ENCODE measurements at regions not wholly inside any gene's neighbourhood (a gene's known extent, or its start where the extent isn't known, plus 50 kb on each side); places are given as distances from the start of the nearest gene placed in this dataset.
"Not testable (repeated sequence)": the region's sequence is repeated elsewhere in the genome, so short reads cannot be mapped to it uniquely, and the experiment has no call there.

DNA sequence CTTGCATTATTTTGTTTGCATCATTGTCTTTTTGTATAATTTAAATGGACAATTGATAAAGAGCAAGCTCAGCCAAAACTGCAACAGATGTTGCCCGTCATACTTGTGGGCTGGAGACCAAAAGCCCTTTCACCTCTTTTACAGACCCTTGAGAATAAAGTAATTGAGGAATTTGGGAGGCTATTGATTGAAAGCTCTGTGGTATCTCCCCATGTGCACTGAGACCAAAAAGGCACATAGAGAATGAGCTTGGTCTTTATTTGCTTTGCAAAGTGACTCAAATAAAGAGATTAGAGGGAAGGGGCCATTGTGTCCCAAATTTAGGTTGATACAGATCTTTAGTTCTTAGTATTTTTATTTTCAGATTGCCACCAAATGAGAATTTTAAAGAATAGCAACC lies 617.6 kb downstream of the TRHDE start:
- no peaks in the 10 kb centered on the region for H3K36me3 Mint-ChIP-seq
- DNase-seq (ENCODE audit: low spot score in 2 of 2) (no peak), ATAC-seq (ENCODE audit: low read depth) (no peak)
- H3K4me3 Mint-ChIP-seq: no peak overlapping the region
- no peaks in the 10 kb centered on the region for H3K27me3 Mint-ChIP-seq
- H3K9me3 Mint-ChIP-seq: no peaks in the 10 kb centered on the region
- no peak overlapping the region for H3K27ac Mint-ChIP-seq
- no peaks in the 10 kb centered on the region for H3K4me1 Mint-ChIP-seq

DNA sequence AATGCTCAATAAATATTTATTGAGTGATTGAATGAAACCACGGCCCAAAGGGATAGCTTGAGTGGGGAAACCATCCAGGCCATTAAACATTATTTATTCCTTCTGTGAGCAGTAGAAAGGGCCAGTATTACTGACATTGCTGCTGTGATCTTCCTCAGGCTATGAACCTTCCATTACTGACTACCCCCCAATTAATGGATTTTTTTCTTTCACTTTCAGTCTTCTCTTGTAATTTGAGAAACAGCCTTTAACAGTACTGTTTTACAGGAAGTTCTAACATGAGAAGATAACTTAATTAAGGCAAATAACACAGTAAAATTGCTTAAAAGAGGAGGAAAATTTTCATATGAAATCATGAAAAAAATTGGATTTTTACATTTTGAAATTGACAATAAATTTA lies 629.5 kb downstream of the TRHDE start:
- Mint-ChIP-seq H3K4me3 (no peak overlapping the region), H3K36me3 (no peaks in the 10 kb centered on the region), H3K27ac (no peak overlapping the region), H3K27me3 (no peaks in the 10 kb centered on the region), H3K9me3 (peaks cover 2% of the 10 kb centered on the region), H3K4me1 (peaks cover 2% of the 10 kb centered on the region)
- DNase-seq (ENCODE audit: low spot score in 2 of 2) (no peak), ATAC-seq (ENCODE audit: low read depth) (no peak)

DNA sequence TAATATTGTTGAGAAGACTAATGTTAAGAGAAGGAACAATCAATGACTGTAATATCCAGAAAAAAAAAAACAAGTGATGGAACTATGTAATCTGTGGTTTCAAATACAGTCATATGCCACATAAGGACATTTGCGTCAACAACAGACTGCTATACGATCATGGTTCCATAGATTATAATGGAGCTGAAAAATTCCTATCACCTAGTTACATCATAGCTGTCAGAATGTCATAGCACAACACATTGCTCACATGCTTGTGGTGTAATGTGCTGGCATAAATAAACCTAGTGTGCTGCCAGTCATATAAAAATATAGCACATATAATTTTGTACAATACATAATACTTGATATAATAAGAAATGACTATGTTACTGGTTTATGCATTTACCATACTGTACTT lies 653.5 kb downstream of the TRHDE start:
- no peak for ATAC-seq (ENCODE audit: low read depth)
- no peak overlapping the region for H3K4me3 Mint-ChIP-seq
- no peaks in the 10 kb centered on the region for H3K36me3 Mint-ChIP-seq
- H3K9me3 Mint-ChIP-seq: peaks cover 2% of the 10 kb centered on the region
- H3K27me3 Mint-ChIP-seq: no peaks in the 10 kb centered on the region
- no peak overlapping the region for H3K27ac Mint-ChIP-seq
- no peaks in the 10 kb centered on the region for H3K4me1 Mint-ChIP-seq
- no peak for DNase-seq (ENCODE audit: low spot score in 2 of 2)

DNA sequence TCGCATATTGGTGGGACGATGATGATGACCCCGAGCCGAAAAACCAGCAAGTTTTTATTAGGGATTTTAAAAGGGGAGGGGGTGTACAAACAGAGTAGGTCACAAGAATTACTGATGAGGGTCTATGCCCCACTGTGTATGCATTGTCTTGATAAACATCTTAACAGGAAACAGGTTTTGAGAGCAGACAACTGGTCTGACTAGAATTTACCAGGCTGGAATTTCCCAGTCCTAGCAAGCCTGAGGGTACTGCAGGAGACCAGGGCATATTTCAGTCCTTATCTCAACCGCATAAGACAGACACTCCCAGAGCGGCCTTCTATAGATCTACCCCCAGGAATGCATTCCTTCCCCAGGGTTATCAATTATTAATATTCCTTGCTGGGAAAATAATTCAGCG lies 659.7 kb downstream of the TRHDE start:
- not testable (repeated sequence) for H3K27me3 Mint-ChIP-seq; DNase-seq (ENCODE audit: low spot score in 2 of 2); H3K4me1 Mint-ChIP-seq; H3K9me3 Mint-ChIP-seq; H3K4me3 Mint-ChIP-seq; H3K27ac Mint-ChIP-seq; ATAC-seq (ENCODE audit: low read depth); H3K36me3 Mint-ChIP-seq

DNA sequence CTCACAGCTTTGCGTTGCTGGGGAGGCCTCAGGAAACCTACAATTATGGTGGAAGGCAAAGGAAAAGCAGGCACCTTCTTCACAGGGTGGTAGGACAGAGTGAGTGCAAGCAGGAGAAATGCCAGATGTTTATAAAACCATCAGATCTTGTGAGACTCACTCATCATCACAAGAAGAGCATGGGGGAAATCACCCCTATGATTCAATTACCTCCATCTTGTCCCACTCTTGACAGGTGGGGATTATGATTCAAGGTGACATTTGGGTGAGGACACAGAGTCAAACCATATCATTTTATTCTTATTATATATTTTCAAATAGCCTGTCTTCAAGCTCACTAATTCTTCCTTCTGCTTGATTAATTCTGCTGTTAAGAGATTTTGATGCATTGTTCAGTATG lies 665.3 kb downstream of the TRHDE start:
- Mint-ChIP-seq H3K9me3 (peaks cover 6% of the 10 kb centered on the region), H3K27me3 (no peaks in the 10 kb centered on the region), H3K4me1 (no peaks in the 10 kb centered on the region), H3K36me3 (no peaks in the 10 kb centered on the region), H3K4me3 (no peak overlapping the region), H3K27ac (no peak overlapping the region)
- DNase-seq (ENCODE audit: low spot score in 2 of 2) (no peak), ATAC-seq (ENCODE audit: low read depth) (no peak)

DNA sequence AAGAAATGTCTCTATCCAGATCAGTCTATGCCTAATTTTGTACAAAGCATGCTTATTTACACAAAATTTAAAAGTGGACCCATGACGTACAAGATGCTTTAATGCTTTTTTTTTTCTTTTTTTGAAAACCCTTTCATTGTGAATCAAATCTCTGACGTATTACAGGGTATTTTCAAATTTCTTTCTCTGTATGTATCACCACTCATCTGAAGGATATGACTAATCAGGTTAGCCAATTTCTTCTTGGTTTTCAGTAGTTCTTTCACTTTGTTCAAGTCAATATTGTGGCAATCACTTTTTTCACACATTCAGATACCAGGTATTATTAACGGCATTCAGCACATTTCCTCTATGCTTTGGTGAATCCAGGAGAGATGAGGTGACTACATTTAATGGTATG lies 685.3 kb downstream of the TRHDE start:
- Mint-ChIP-seq H3K9me3 (peaks cover 5% of the 10 kb centered on the region), H3K4me3 (no peak overlapping the region), H3K27ac (no peak overlapping the region), H3K4me1 (no peaks in the 10 kb centered on the region), H3K36me3 (no peaks in the 10 kb centered on the region), H3K27me3 (no peaks in the 10 kb centered on the region)
- ATAC-seq (ENCODE audit: low read depth) (no peak), DNase-seq (ENCODE audit: low spot score in 2 of 2) (no peak)

DNA sequence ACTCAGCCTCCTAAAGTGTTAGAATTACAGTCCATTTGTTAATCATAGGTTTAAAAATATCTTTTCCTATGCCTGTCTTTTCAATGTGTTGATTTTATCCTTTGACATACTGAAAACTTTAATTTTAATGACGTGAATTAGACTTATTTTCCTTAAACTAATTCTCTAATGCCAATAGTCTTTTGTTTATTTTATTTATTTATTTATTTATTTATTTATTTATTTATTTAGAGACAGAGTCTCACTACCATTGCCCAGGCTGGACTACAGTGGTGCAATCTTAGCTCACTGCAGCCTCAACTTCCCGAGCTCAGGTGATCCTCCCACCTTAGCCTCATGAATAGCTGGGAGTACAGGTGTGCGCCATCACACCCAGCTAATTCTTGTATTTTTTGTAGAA lies 694.5 kb downstream of the TRHDE start:
- H3K4me3 Mint-ChIP-seq: no peak overlapping the region
- H3K27ac Mint-ChIP-seq: no peak overlapping the region
- ATAC-seq (ENCODE audit: low read depth) (no peak), DNase-seq (ENCODE audit: low spot score in 2 of 2) (no peak)
- peaks cover 1% of the 10 kb centered on the region for H3K9me3 Mint-ChIP-seq
- H3K36me3 Mint-ChIP-seq: no peaks in the 10 kb centered on the region
- no peaks in the 10 kb centered on the region for H3K4me1 Mint-ChIP-seq
- no peaks in the 10 kb centered on the region for H3K27me3 Mint-ChIP-seq

DNA sequence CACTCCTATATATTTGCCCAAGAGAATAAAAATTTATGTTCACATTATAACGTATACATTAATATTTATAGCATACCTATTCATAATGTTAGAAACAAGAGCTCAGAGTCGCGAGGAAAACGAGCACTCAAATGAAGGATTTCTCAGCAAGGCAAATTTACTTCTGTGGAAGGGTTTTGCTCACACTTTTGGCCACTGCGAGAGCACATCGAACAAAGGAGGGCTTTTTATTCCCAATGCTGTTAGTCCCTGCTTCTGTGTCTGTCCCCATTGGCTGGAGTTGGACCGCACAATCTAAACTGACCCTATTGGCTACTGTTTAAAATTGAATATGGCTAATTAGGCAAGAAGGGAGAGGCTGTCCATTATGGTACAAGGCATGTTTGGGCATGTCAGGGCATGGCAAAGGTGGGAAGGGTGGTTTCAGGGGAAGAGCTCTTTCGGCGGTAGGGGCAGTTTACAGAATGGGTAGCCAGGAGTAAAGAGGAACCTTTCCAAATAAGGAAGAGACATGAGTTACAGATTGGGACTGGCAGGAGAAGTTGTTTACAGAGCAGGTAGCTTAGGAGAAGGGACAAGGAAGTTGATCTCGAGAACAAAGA lies 702.9 kb downstream of the TRHDE start:
- DNase-seq (ENCODE audit: low spot score in 2 of 2) (no peak), ATAC-seq (ENCODE audit: low read depth) (no peak)
- H3K36me3 Mint-ChIP-seq: no peaks in the 10 kb centered on the region
- H3K27me3 Mint-ChIP-seq: no peaks in the 10 kb centered on the region
- no peak overlapping the region for H3K4me3 Mint-ChIP-seq
- no peaks in the 10 kb centered on the region for H3K4me1 Mint-ChIP-seq
- peaks cover 8% of the 10 kb centered on the region for H3K9me3 Mint-ChIP-seq
- H3K27ac Mint-ChIP-seq: no peak overlapping the region

DNA sequence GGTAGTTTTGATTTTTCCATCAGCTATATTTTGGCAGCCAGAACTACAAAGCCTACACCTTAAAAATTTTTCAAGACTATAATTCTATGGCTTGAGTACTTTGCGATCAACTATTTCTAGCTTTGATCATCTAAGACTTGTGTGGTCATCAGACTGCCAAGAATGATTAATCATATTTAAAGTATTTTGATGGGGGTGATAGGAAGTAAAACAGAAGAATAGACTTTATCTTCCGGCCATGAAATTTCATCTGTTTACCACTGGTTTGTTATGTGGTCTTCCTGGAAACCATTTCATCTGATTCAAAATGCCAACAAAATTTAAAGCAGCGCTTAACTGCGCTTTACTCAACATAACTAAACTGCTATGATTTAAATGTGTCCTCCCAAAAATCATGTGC lies 706.8 kb downstream of the TRHDE start:
- H3K9me3 Mint-ChIP-seq: peaks cover 10% of the 10 kb centered on the region

DNA sequence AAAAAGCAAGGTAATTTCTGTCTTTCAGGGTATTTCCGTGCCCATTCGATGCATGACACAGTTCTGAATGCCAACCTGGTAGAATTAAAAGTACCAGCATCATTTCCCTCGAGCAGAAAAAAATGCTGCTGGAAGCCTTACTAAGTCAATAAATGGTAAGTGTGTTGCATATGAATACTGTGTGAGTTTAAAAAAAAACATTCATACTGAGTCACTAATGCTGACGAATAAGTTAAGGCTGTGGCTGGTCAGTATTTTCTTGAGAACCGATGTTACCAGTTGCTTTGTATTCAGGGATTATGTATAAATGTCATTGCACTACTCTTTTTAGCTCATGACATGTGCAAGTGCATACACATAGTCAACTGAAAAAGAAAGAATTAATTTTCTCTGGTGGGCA lies 710.2 kb downstream of the TRHDE start:
- Mint-ChIP-seq H3K36me3 (no peaks in the 10 kb centered on the region), H3K4me3 (no peak overlapping the region), H3K27ac (no peak overlapping the region), H3K27me3 (no peaks in the 10 kb centered on the region), H3K9me3 (peaks cover 5% of the 10 kb centered on the region), H3K4me1 (no peaks in the 10 kb centered on the region)
- ATAC-seq (ENCODE audit: low read depth) (no peak), DNase-seq (ENCODE audit: low spot score in 2 of 2) (no peak)

More for the DNA sequence above, 706.8 kb downstream of the TRHDE start:
- H3K4me3 Mint-ChIP-seq: no peak overlapping the region
- ATAC-seq (ENCODE audit: low read depth) (no peak), DNase-seq (ENCODE audit: low spot score in 2 of 2) (no peak)
- H3K36me3 Mint-ChIP-seq: no peaks in the 10 kb centered on the region
- H3K4me1 Mint-ChIP-seq: no peaks in the 10 kb centered on the region
- no peaks in the 10 kb centered on the region for H3K27me3 Mint-ChIP-seq
- H3K27ac Mint-ChIP-seq: no peak overlapping the region

DNA sequence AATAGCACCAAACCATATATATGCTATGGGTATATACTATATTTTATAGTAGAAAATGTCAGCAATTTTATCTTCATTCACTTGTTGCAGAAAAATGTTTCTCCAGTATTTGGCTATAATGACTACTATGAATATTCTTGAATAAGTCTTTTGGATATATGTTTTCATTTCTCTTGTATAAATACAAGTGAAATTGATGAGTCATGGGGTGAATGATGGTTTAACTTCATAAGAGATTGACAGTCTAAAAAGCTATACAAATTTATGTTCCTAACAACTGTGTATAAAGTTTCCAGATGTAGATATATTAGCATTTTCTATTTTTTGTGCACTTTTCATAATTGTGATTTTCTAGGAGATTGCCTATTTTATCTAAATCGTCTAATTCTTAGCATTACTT lies 714.8 kb downstream of the TRHDE start:
- Mint-ChIP-seq H3K4me3 (no peak overlapping the region), H3K4me1 (no peaks in the 10 kb centered on the region), H3K27me3 (no peaks in the 10 kb centered on the region), H3K9me3 (peaks cover 2% of the 10 kb centered on the region), H3K27ac (no peak overlapping the region), H3K36me3 (no peaks in the 10 kb centered on the region)
- DNase-seq (ENCODE audit: low spot score in 2 of 2) (no peak), ATAC-seq (ENCODE audit: low read depth) (no peak)

DNA sequence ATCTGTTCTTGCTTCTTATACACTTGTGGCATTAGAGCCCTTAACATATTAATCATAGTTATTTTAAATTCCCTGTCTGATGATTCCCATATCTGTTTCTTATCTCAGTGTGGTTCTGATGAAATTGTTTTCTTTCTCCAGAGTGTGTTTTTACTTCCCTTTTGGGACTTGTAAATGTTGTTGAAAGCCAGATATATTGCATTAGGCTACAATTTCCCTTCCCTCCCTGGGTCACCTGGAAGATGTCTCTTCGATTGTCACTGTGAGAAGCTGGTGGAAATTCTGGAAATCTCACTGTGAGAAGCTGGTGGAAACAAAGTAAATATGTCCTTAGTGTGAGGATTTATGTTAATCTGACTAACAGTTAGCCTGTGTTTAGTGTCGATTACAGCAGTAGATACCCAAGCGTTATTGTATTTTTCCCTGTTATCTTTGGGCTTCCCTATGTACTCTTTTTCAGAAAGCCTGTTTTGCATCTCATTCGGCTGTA lies 717.3 kb downstream of the TRHDE start:
- no peak overlapping the region for H3K4me3 Mint-ChIP-seq
- H3K27ac Mint-ChIP-seq: no peak overlapping the region
- H3K36me3 Mint-ChIP-seq: no peaks in the 10 kb centered on the region
- no peaks in the 10 kb centered on the region for H3K4me1 Mint-ChIP-seq
- H3K27me3 Mint-ChIP-seq: no peaks in the 10 kb centered on the region
- DNase-seq (ENCODE audit: low spot score in 2 of 2): no peak
- peaks cover 2% of the 10 kb centered on the region for H3K9me3 Mint-ChIP-seq
- ATAC-seq (ENCODE audit: low read depth): no peak

DNA sequence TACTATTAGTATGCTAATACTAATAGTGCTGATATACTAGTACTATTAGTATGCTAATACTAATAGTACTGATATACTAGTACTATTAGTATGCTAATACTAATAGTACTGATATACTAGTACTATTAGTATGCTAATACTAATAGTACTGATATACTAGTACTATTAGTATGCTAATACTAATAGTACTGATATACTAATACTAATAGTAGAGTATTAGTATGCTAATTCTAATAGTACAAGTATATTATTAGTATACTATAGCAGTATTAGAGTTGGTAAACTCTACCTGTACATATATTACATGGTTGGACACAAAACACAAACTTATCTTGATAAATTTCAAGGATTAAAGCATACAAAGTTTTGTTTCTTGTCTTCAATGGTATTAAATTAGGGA lies 722.9 kb downstream of the TRHDE start:
- H3K36me3 Mint-ChIP-seq; H3K9me3 Mint-ChIP-seq; H3K4me1 Mint-ChIP-seq; H3K27me3 Mint-ChIP-seq; H3K4me3 Mint-ChIP-seq; DNase-seq (ENCODE audit: low spot score in 2 of 2); H3K27ac Mint-ChIP-seq; ATAC-seq (ENCODE audit: low read depth): not testable (repeated sequence)

DNA sequence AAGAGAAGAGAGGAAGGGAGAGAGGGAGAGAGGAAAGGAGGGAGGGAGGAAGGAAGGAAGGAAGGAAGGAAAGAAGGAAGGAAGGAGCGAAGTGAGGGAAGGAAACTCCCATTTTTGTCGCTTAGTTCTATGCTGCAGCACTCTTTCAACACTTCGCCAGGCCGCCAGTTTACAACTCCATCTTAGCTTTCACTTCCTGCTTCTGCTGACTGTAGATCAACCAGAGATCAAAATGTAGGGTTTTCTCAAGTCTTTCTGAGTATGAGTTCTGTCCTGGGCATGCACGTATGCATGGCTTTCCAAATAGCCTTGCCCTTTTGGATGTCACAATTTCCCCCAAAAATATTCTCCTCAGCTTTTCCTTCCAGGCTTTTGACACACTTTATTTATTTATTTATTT lies 723.4 kb downstream of the TRHDE start:
- Mint-ChIP-seq H3K36me3 (no peaks in the 10 kb centered on the region), H3K27me3 (no peaks in the 10 kb centered on the region), H3K4me3 (no peak overlapping the region), H3K9me3 (peaks cover 4% of the 10 kb centered on the region), H3K4me1 (no peaks in the 10 kb centered on the region), H3K27ac (no peak overlapping the region)
- ATAC-seq (ENCODE audit: low read depth): no peak
- no peak for DNase-seq (ENCODE audit: low spot score in 2 of 2)

DNA sequence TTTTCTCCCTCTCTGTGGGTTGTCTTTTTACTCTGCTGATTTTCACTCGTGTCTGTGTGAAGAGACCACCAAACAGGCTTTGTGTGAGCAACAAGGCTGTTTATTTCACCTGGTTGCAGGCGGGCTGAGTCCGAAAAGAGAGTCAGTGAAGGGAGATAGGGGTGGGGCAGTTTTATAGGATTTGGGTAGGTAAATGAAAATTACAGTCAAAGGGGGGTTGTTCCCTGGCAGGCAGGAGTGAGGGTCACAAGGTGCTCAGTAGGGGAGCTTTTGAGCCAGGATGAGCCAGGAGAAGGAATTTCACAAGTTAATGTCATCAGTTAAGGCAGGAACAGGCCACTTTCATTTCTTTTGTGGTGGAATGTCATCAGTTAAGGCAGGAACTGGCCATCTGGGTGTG lies 729.6 kb downstream of the TRHDE start:
- H3K27ac Mint-ChIP-seq; H3K36me3 Mint-ChIP-seq; ATAC-seq (ENCODE audit: low read depth): not testable (repeated sequence)

More for the DNA sequence above, 729.6 kb downstream of the TRHDE start:
- H3K27me3 Mint-ChIP-seq; H3K4me3 Mint-ChIP-seq; H3K4me1 Mint-ChIP-seq; H3K9me3 Mint-ChIP-seq; DNase-seq (ENCODE audit: low spot score in 2 of 2): not testable (repeated sequence)

Data from memory B cell (primary cell).